ENCODE measurements at regions not wholly inside any gene's neighbourhood (a gene's known extent, or its start where the extent isn't known, plus 50 kb on each side); places are given as distances from the start of the nearest gene placed in this dataset.

DNA sequence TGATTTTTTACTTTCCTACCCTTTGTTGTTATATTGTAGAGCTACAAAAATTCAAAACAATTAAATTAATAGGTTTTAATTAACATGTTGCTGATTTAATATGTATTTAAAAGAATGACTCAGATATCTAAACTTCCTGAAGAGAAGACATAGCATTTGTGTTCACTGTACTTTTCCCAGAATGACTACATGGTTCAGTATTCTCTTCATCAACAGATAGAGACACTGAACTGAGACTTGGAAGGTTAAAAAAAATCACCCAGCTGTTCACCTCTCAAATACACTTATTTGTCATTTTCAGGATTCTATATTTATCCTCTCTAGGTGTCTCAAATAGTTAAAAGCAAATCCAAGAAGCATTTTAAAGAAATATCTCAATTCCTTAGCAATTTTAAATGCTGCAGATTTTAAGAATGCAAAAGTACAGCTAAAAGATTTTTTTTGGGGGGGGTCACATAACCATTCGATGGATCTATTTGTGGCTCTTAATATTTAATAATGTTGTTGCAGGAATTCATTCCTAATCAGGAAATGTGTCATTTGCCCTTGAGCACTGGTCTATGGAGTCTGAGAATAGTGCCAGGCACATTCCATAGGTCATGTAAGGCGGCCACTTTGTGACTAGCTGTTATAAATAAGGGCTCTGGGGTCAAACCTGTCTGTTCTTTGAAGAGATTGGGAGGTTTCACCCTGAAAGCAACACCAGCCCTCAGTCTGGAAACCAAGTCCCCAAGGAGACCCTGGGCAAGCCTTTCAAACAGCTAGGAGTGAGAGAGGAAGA is 463.1 kb downstream of the NR2F1-AS1 start:
- TF ChIP-seq POLR2AphosphoS5 (IDR thresholded peaks at IDR 0.05; ENCODE audit: low read depth, low read length): no peak
- TF ChIP-seq, protein P1, sequence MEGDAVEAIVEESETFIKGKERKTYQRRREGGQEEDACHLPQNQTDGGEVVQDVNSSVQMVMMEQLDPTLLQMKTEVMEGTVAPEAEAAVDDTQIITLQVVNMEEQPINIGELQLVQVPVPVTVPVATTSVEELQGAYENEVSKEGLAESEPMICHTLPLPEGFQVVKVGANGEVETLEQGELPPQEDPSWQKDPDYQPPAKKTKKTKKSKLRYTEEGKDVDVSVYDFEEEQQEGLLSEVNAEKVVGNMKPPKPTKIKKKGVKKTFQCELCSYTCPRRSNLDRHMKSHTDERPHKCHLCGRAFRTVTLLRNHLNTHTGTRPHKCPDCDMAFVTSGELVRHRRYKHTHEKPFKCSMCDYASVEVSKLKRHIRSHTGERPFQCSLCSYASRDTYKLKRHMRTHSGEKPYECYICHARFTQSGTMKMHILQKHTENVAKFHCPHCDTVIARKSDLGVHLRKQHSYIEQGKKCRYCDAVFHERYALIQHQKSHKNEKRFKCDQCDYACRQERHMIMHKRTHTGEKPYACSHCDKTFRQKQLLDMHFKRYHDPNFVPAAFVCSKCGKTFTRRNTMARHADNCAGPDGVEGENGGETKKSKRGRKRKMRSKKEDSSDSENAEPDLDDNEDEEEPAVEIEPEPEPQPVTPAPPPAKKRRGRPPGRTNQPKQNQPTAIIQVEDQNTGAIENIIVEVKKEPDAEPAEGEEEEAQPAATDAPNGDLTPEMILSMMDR (IDR thresholded peaks at IDR 0.05): no peak
- no peak for TF ChIP-seq TCF7L2 (IDR thresholded peaks at IDR 0.05; ENCODE audit: low read depth, low read length)
- TF ChIP-seq, protein P2, sequence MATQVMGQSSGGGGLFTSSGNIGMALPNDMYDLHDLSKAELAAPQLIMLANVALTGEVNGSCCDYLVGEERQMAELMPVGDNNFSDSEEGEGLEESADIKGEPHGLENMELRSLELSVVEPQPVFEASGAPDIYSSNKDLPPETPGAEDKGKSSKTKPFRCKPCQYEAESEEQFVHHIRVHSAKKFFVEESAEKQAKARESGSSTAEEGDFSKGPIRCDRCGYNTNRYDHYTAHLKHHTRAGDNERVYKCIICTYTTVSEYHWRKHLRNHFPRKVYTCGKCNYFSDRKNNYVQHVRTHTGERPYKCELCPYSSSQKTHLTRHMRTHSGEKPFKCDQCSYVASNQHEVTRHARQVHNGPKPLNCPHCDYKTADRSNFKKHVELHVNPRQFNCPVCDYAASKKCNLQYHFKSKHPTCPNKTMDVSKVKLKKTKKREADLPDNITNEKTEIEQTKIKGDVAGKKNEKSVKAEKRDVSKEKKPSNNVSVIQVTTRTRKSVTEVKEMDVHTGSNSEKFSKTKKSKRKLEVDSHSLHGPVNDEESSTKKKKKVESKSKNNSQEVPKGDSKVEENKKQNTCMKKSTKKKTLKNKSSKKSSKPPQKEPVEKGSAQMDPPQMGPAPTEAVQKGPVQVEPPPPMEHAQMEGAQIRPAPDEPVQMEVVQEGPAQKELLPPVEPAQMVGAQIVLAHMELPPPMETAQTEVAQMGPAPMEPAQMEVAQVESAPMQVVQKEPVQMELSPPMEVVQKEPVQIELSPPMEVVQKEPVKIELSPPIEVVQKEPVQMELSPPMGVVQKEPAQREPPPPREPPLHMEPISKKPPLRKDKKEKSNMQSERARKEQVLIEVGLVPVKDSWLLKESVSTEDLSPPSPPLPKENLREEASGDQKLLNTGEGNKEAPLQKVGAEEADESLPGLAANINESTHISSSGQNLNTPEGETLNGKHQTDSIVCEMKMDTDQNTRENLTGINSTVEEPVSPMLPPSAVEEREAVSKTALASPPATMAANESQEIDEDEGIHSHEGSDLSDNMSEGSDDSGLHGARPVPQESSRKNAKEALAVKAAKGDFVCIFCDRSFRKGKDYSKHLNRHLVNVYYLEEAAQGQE (IDR thresholded peaks at IDR 0.05; ENCODE audit: insufficient read depth in 1 of 2, low read depth in 2 of 2, low read length in 1 of 2): no peak
- TF ChIP-seq SIN3A (IDR thresholded peaks at IDR 0.05; ENCODE audit: borderline replicate concordance, insufficient read depth, low read depth, low read length): no peak
